H9 (cell line): ENCODE measurements at regions not wholly inside any gene's neighbourhood (a gene's known extent, or its start where the extent isn't known, plus 50 kb on each side); places are given as distances from the start of the nearest gene placed in this dataset.

Source experiments
- DNase-seq: peaks from one replicate; pipeline ENCODE4 v3.0.0-alpha.2; 2017
- H2AFZ ChIP-seq: one replicate; pipeline ENCODE4 v1.6.1; 2013; ENCODE audit warnings: mild to moderate bottlenecking, low read length, control low read depth, moderate library complexity
- H2AK5ac ChIP-seq: 2 replicates; pipeline ENCODE4 v1.6.1; 2013; ENCODE audit warnings: low read length, control low read depth, mixed read lengths; ENCODE audit not compliant: insufficient read length
- H2BK120ac ChIP-seq: one replicate; pipeline ENCODE4 v1.6.1; 2013; ENCODE audit warnings: low read depth, mild to moderate bottlenecking, low read length, control low read depth, inconsistent platforms; ENCODE audit not compliant: poor library complexity, severe bottlenecking
- H2BK12ac ChIP-seq: 2 replicates; pipeline ENCODE4 v1.6.1; 2013; ENCODE audit warnings: low read length, control low read depth, mixed read lengths, low read depth; ENCODE audit not compliant: insufficient read length
- H2BK15ac ChIP-seq: 2 replicates; pipeline ENCODE4 v1.6.1; 2013; ENCODE audit warnings: low read depth, low read length, control low read depth
- H2BK20ac ChIP-seq: one replicate; pipeline ENCODE4 v1.6.1; 2013; ENCODE audit warnings: low read depth, mild to moderate bottlenecking, low read length, control low read depth, inconsistent platforms; ENCODE audit not compliant: poor library complexity, severe bottlenecking
- H2BK5ac ChIP-seq: 2 replicates; pipeline ENCODE4 v1.6.1; 2013; ENCODE audit warnings: low read length, control low read depth, mixed read lengths; ENCODE audit not compliant: insufficient read length
- H3K14ac ChIP-seq: 2 replicates; pipeline ENCODE4 v1.6.1; 2013; ENCODE audit warnings: low read length, control low read depth; ENCODE audit not compliant: insufficient read depth
- H3K18ac ChIP-seq: 2 replicates; pipeline ENCODE4 v1.6.1; 2013; ENCODE audit warnings: low read depth, mild to moderate bottlenecking, mixed read lengths, low read length, control low read depth; ENCODE audit not compliant: insufficient read length
- H3K23ac ChIP-seq: 2 replicates; pipeline ENCODE4 v1.6.1; 2013; ENCODE audit warnings: low read length, control low read depth, mixed read lengths, low read depth; ENCODE audit not compliant: insufficient read length
- H3K23me2 ChIP-seq: 2 replicates; pipeline ENCODE4 v1.6.1; 2013; ENCODE audit warnings: low read depth, mild to moderate bottlenecking, mixed read lengths, low read length, control low read depth; ENCODE audit not compliant: insufficient read length, poor library complexity, severe bottlenecking
- H3K27ac ChIP-seq: 2 replicates; pipeline ENCODE4 v1.5.1; 2013; ENCODE audit warnings: low read length, control low read depth, mixed read lengths, low read depth; ENCODE audit not compliant: insufficient read length
- H3K27me3 ChIP-seq: 2 replicates; pipeline ENCODE4 v1.6.1; 2013; ENCODE audit warnings: low read length, control low read depth, inconsistent platforms; ENCODE audit not compliant: insufficient read depth
- H3K4ac ChIP-seq: 2 replicates; pipeline ENCODE4 v1.6.1; 2013; ENCODE audit warnings: low read depth, mild to moderate bottlenecking, control low read depth, inconsistent platforms, low read length, moderate library complexity
- H3K4me1 ChIP-seq: 2 replicates; pipeline ENCODE4 v1.6.1; 2013; ENCODE audit warnings: low read length, control low read depth, inconsistent platforms; ENCODE audit not compliant: insufficient read depth
- H3K4me2 ChIP-seq: 2 replicates; pipeline ENCODE4 v1.6.1; 2013; ENCODE audit warnings: low read length, control low read depth, mixed read lengths; ENCODE audit not compliant: insufficient read length, insufficient read depth
- H3K56ac ChIP-seq: 2 replicates; pipeline ENCODE4 v1.6.1; 2013; ENCODE audit warnings: low read depth, mild to moderate bottlenecking, mixed read lengths, low read length, control low read depth; ENCODE audit not compliant: insufficient read length
- H3K79me1 ChIP-seq: 2 replicates; pipeline ENCODE4 v1.6.1; 2013; ENCODE audit warnings: low read depth, mild to moderate bottlenecking, moderate library complexity, low read length, control low read depth, inconsistent platforms; ENCODE audit not compliant: insufficient read depth, poor library complexity, severe bottlenecking
- H3K79me2 ChIP-seq: 2 replicates; pipeline ENCODE4 v1.6.1; 2013; ENCODE audit warnings: low read length, control low read depth, inconsistent platforms; ENCODE audit not compliant: insufficient read depth
- H3K9ac ChIP-seq: 2 replicates; pipeline ENCODE4 v1.6.1; 2013; ENCODE audit warnings: low read length, control low read depth, mixed read lengths; ENCODE audit not compliant: insufficient read length; ENCODE audit errors: extremely low read depth
- H3K9me3 ChIP-seq: one replicate; pipeline ENCODE4 v1.6.1; 2013; ENCODE audit warnings: low read depth, low read length, inconsistent platforms; ENCODE audit not compliant: control insufficient read depth
- H3T11ph ChIP-seq: one replicate; pipeline ENCODE4 v1.6.1; 2013; ENCODE audit warnings: mild to moderate bottlenecking, low read length, control low read depth, inconsistent platforms
- H4K20me1 ChIP-seq: one replicate; pipeline ENCODE4 v1.6.1; 2013; ENCODE audit not compliant: control insufficient read depth, insufficient read length, insufficient read depth
- H4K5ac ChIP-seq: 2 replicates; pipeline ENCODE4 v1.6.1; 2013; ENCODE audit warnings: low read depth, mild to moderate bottlenecking, mixed read lengths, low read length, control low read depth; ENCODE audit not compliant: insufficient read length
- H4K8ac ChIP-seq: replicated peaks from 2 replicates; pipeline ENCODE4 v1.6.1; 2013; ENCODE audit warnings: low read length, control low read depth, mixed read lengths, low read depth; ENCODE audit not compliant: insufficient read length
- H4K91ac ChIP-seq: 2 replicates; pipeline ENCODE4 v1.6.1; 2013; ENCODE audit warnings: low read depth, mild to moderate bottlenecking, moderate library complexity, mixed read lengths, low read length, control low read depth; ENCODE audit not compliant: insufficient read length
- H3K27ac Mint-ChIP-seq, 3 experiments: 2 replicates in 2 of 3; 3 replicates in 1 of 3; pipeline ENCODE4 v1.8.0; 2020 to 2021; ENCODE audit warnings: mixed read lengths in 3 of 3, mild to moderate bottlenecking in 1 of 3, moderate library complexity in 1 of 3
- H3K27me3 Mint-ChIP-seq: 2 replicates; pipeline ENCODE4 v1.8.0; 2021; ENCODE audit warnings: low read depth, mild to moderate bottlenecking, moderate library complexity, mixed read lengths
- H3K36me3 Mint-ChIP-seq, 3 experiments: 2 replicates in 2 of 3; 3 replicates in 1 of 3; pipeline ENCODE4 v1.8.0; 2020 to 2021; ENCODE audit warnings: low read depth in 3 of 3, mixed read lengths in 3 of 3; ENCODE audit not compliant: insufficient read depth in 1 of 3
- H3K4me1 Mint-ChIP-seq, 2 experiments: 2 replicates each; pipeline ENCODE4 v1.8.0; 2020; ENCODE audit warnings: mixed read lengths in 2 of 2
- H3K4me3 Mint-ChIP-seq, 2 experiments: 2 replicates in 1 of 2; 3 replicates in 1 of 2; pipeline ENCODE4 v1.8.0; 2020 to 2021; ENCODE audit warnings: mild to moderate bottlenecking in 2 of 2, mixed read lengths in 2 of 2, moderate library complexity in 1 of 2
- H3K9me3 Mint-ChIP-seq, 2 experiments: 2 replicates in 1 of 2; 3 replicates in 1 of 2; pipeline ENCODE4 v1.8.0; 2020; ENCODE audit warnings: mild to moderate bottlenecking in 2 of 2, mixed read lengths in 2 of 2, moderate library complexity in 1 of 2
- WGBS: extraction: QIAGEN DNeasy Blood & Tissue Kit; methylation state at CpG from one replicate; pipeline ENCODE4 v1.1.7; 2013; ENCODE audit warnings: missing lambda C conversion rate, low lambda C conversion rate, mixed read lengths; ENCODE audit not compliant: insufficient read length; ENCODE audit errors: extremely low coverage; 5-methylcytosine and 5-hydroxymethylcytosine counted together
- TF ChIP-seq, protein P1 (sequence below): fragments of 200-600 bp; sonication (generic); conservative IDR thresholded peaks from 3 replicates; pipeline ENCODE4 v1.8.0; 2021; ENCODE audit warnings: antibody characterized with exemption, mild to moderate bottlenecking

DNA sequence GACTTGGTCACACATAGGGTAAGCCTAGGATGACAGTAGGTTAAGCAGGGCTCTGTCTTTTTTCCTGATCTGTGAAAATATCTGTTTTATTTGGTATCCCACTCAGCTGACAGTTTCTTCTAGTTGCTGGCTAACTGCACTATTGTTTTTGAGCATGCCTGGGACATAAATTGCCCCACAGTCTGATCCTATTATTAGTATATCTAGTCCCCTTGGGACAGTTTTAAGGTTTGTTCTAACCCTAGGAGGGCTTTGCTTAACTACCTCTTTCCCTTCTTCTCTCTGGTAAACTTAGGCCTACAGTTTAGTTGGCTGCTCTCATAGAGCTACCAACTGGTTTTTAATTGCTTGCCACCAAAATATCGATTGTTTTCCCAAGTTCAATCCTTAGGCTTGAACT is 446.6 kb downstream of the ARHGEF28 start:
- no peak overlapping the region for H3K27ac ChIP-seq
- Mint-ChIP-seq H3K4me1 (peaks cover 13 to 19% of the 10 kb centered on the region in 2 experiments), H3K4me3 (no peak overlapping the region), H3K27me3 (no peaks in the 10 kb centered on the region), H3K36me3 (no peaks in the 10 kb centered on the region), H3K27ac (no peak overlapping the region), H3K9me3 (no peaks in the 10 kb centered on the region; a peak in 1 of 5 replicates)
- no peak overlapping the region for H2BK20ac ChIP-seq
- H4K5ac ChIP-seq = no peak overlapping the region
- no peak overlapping the region for H3K4me2 ChIP-seq
- no peak overlapping the region for H3T11ph ChIP-seq
- no peaks in the 10 kb centered on the region for H3K9me3 ChIP-seq
- H3K14ac ChIP-seq = no peak overlapping the region
- WGBS = no CpG with 5 or more reads among the region's 1 CpG
- no peak overlapping the region for H2AFZ ChIP-seq
- H4K20me1 ChIP-seq = no peaks in the 10 kb centered on the region
- no peak overlapping the region for H3K18ac ChIP-seq
- no peak overlapping the region for H2BK5ac ChIP-seq
- H2BK12ac ChIP-seq = no peak overlapping the region
- H2BK15ac ChIP-seq = no peak overlapping the region
- no peak overlapping the region for H2BK120ac ChIP-seq
- H4K8ac ChIP-seq = no peak overlapping the region
- no peak for DNase-seq
- no peak overlapping the region for H3K4ac ChIP-seq
- no peak overlapping the region for H3K9ac ChIP-seq
- H3K56ac ChIP-seq = no peak overlapping the region
- no peaks in the 10 kb centered on the region for H3K27me3 ChIP-seq
- H3K23ac ChIP-seq = no peak overlapping the region
- no peak overlapping the region for H4K91ac ChIP-seq
- H2AK5ac ChIP-seq = no peak overlapping the region
- TF ChIP-seq, protein P1, sequence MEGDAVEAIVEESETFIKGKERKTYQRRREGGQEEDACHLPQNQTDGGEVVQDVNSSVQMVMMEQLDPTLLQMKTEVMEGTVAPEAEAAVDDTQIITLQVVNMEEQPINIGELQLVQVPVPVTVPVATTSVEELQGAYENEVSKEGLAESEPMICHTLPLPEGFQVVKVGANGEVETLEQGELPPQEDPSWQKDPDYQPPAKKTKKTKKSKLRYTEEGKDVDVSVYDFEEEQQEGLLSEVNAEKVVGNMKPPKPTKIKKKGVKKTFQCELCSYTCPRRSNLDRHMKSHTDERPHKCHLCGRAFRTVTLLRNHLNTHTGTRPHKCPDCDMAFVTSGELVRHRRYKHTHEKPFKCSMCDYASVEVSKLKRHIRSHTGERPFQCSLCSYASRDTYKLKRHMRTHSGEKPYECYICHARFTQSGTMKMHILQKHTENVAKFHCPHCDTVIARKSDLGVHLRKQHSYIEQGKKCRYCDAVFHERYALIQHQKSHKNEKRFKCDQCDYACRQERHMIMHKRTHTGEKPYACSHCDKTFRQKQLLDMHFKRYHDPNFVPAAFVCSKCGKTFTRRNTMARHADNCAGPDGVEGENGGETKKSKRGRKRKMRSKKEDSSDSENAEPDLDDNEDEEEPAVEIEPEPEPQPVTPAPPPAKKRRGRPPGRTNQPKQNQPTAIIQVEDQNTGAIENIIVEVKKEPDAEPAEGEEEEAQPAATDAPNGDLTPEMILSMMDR = no peak
- H3K4me1 ChIP-seq = no peaks in the 10 kb centered on the region
- no peaks in the 10 kb centered on the region for H3K79me1 ChIP-seq
- H3K23me2 ChIP-seq = no peaks in the 10 kb centered on the region
- H3K79me2 ChIP-seq = no peaks in the 10 kb centered on the region
